Activated CD8-positive, alpha-beta T cell treated with anti-CD3 and anti-CD28 coated beads for 36 hours (primary cell): ENCODE measurements at regions not wholly inside any gene's neighbourhood (a gene's known extent, or its start where the extent isn't known, plus 50 kb on each side); places are given as distances from the start of the nearest gene placed in this dataset.

Experiments
- ATAC-seq: fragments of 200-7000 bp; cut with Tn5 transposase; one replicate; pipeline ENCODE4 v1.10.0; 2021; ENCODE audit warnings: mild to moderate bottlenecking, moderate library complexity
- CTCF ChIA-PET: fragments of 350-600 bp; sonication (Branson Sonifier 250); formaldehyde crosslinking; loops from one replicate; lab custom pipeline; 2021; ENCODE audit warnings: antibody characterized with exemption; lab: Charles Lee
- POLR2A ChIA-PET: fragments of 350-600 bp; sonication (Branson Sonifier 250); formaldehyde crosslinking; loops from one replicate; lab custom pipeline; 2021; ENCODE audit warnings: antibody characterized with exemption; lab: Charles Lee
- DNase-seq: peaks from one replicate; pipeline ENCODE4 v3.0.0-alpha.2; 2020
- H3K27ac Mint-ChIP-seq: one replicate; pipeline ENCODE4 v1.8.0; 2021; ENCODE audit warnings: mild to moderate bottlenecking, mixed read lengths
- H3K27me3 Mint-ChIP-seq: one replicate; pipeline ENCODE4 v1.8.0; 2021; ENCODE audit warnings: mixed read lengths
- H3K36me3 Mint-ChIP-seq: one replicate; pipeline ENCODE4 v1.8.0; 2021; ENCODE audit warnings: low read depth, mixed read lengths
- H3K4me1 Mint-ChIP-seq: one replicate; pipeline ENCODE4 v1.8.0; 2021; ENCODE audit warnings: low read depth, mixed read lengths
- H3K4me3 Mint-ChIP-seq: one replicate; pipeline ENCODE4 v1.8.0; 2021; ENCODE audit warnings: mild to moderate bottlenecking, moderate library complexity, mixed read lengths
- H3K9me3 Mint-ChIP-seq: one replicate; pipeline ENCODE4 v1.8.0; 2021; ENCODE audit warnings: mixed read lengths
- CTCF ChIP-seq: fragments of 200-600 bp; IDR thresholded peaks from one replicate; pipeline ENCODE4 v1.8.0; 2022; ENCODE audit warnings: antibody characterized with exemption, mild to moderate bottlenecking
- intact Hi-C: fragments of 100-400 bp; cut with micrococcal nuclease; formaldehyde crosslinking; loops from one replicate; pipeline ENCODE4 v1.10.0; 2022

GRCh38 chr9:78592811-78593210, 295.9 kb downstream of the PSAT1 start:
- ChIA-PET CTCF (no interaction called here), POLR2A (no interaction called here)
- no peak overlapping the region for H3K4me3 Mint-ChIP-seq
- H3K27ac Mint-ChIP-seq, result no peak overlapping the region
- no peaks in the 10 kb centered on the region for H3K27me3 Mint-ChIP-seq
- H3K9me3 Mint-ChIP-seq, result no peaks in the 10 kb centered on the region
- no peaks in the 10 kb centered on the region for H3K36me3 Mint-ChIP-seq
- no peak for TF ChIP-seq CTCF
- no peak for DNase-seq
- ATAC-seq, result no peak
- no peaks in the 10 kb centered on the region for H3K4me1 Mint-ChIP-seq
- intact Hi-C loops, result no loop called here

GRCh38 chr9:78595200-78595945, 298.4 kb downstream of the PSAT1 start:
- Mint-ChIP-seq H3K4me3 (no peak overlapping the region), H3K36me3 (no peaks in the 10 kb centered on the region), H3K27me3 (peaks cover 2% of the 10 kb centered on the region), H3K27ac (no peak overlapping the region), H3K9me3 (no peaks in the 10 kb centered on the region), H3K4me1 (no peaks in the 10 kb centered on the region)
- POLR2A ChIA-PET, result no interaction called here
- TF ChIP-seq CTCF, result no peak
- CTCF ChIA-PET, result interaction anchor here (0.5 kb wide), 1 partner anchor 1284 kb away, joined by 3 read pairs; no protein-coding TSS in a partner anchor
- ATAC-seq (no peak), DNase-seq (no peak)
- intact Hi-C loops, result no loop called here

GRCh38 chr9:78596346-78596745, 299.4 kb downstream of the PSAT1 start:
- H3K27ac Mint-ChIP-seq, result no peak overlapping the region
- H3K4me3 Mint-ChIP-seq, result no peak overlapping the region
- H3K9me3 Mint-ChIP-seq, result no peaks in the 10 kb centered on the region
- ATAC-seq, result no peak
- POLR2A ChIA-PET, result no interaction called here
- CTCF ChIA-PET, result no interaction called here
- intact Hi-C loops, result no loop called here
- DNase-seq, result no peak
- H3K36me3 Mint-ChIP-seq, result no peaks in the 10 kb centered on the region
- TF ChIP-seq CTCF, result no peak
- peaks cover 3% of the 10 kb centered on the region for H3K27me3 Mint-ChIP-seq
- no peaks in the 10 kb centered on the region for H3K4me1 Mint-ChIP-seq

- Mint-ChIP-seq H3K27ac (no peak overlapping the region), H3K4me1 (no peaks in the 10 kb centered on the region), H3K4me3 (no peak overlapping the region), H3K36me3 (no peaks in the 10 kb centered on the region), H3K9me3 (no peaks in the 10 kb centered on the region), H3K27me3 (peaks cover 5% of the 10 kb centered on the region)
- ChIA-PET CTCF (no interaction called here), POLR2A (no interaction called here)
- TF ChIP-seq CTCF, result no peak
- intact Hi-C loops, result no loop called here
- DNase-seq, result no peak
- no peak for ATAC-seq
Measured at GRCh38 chr9:78598120-78598519, 301.2 kb downstream of the PSAT1 start.

- intact Hi-C loops, result no loop called here
- POLR2A ChIA-PET, result no interaction called here
- TF ChIP-seq CTCF, result no peak
- H3K9me3 Mint-ChIP-seq, result no peaks in the 10 kb centered on the region
- H3K27me3 Mint-ChIP-seq, result peaks cover 5% of the 10 kb centered on the region
- H3K36me3 Mint-ChIP-seq, result no peaks in the 10 kb centered on the region
- ATAC-seq (no peak), DNase-seq (no peak)
- H3K27ac Mint-ChIP-seq, result no peak overlapping the region
- no peaks in the 10 kb centered on the region for H3K4me1 Mint-ChIP-seq
- CTCF ChIA-PET, result interaction anchor here (1.0 kb wide), 1 partner anchor 11 kb away, joined by 3 read pairs; no protein-coding TSS in a partner anchor
- H3K4me3 Mint-ChIP-seq, result no peak overlapping the region
Measured at GRCh38 chr9:78599926-78600325, 303.0 kb downstream of the PSAT1 start.
